ENCODE measurements at regions not wholly inside any gene's neighbourhood (a gene's known extent, or its start where the extent isn't known, plus 50 kb on each side); places are given as distances from the start of the nearest gene placed in this dataset.

DNA sequence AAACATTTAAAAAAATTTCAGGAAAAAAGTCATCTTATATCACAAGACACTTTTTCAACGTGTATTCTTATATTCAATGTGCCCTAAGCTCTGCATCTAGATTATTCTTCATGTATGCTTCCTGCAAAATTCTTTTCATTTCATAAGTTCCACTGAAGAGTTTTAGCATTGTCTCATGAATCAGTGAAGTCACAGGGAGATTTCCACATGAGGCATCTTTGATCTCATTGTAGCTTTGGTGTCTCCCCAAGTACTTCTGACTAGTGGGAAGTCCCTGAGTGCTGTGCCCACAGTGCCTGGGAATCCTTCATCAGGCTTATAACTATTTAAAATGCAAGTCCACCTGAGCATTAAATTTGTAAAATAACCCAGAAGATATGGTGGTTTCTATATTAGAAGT is 123.8 kb downstream of the MAD2L1 start:
- Histone ChIP-seq H3K36me3 (ENCODE audit: insufficient read depth, low read length) (no peaks in the 10 kb centered on the region), H3K4me2 (ENCODE audit: low read length) (no peak overlapping the region), H4K20me1 (ENCODE audit: insufficient read depth) (no peaks in the 10 kb centered on the region), H3K79me2 (replicated peaks; ENCODE audit: insufficient read depth, low read length) (no peaks in the 10 kb centered on the region), H3K9me3 (ENCODE audit: low read length) (no peaks in the 10 kb centered on the region), H3K4me3 (ENCODE audit: low read length) (no peak overlapping the region), H3K27me3 (ENCODE audit: insufficient read depth, low read depth, low read length) (no peaks in the 10 kb centered on the region), H3K9me2 (ENCODE audit: insufficient read depth, low read length) (no peaks in the 10 kb centered on the region), H3K27ac (ENCODE audit: low read length) (no peak overlapping the region), H3F3A (ENCODE audit: insufficient read depth, low read length, poor library complexity, severe bottlenecking) (peaks cover 4% of the 10 kb centered on the region), H3K9ac (ENCODE audit: low read length) (no peak overlapping the region), H2AFZ (ENCODE audit: low read depth, low read length) (no peak overlapping the region)
- no peak for TF ChIP-seq EZH2 (IDR thresholded peaks at IDR 0.05; ENCODE audit: borderline replicate concordance, insufficient read depth, low read length, poor library complexity, severe bottlenecking)
- no peak for TF ChIP-seq TAF1 (IDR thresholded peaks at IDR 0.05; ENCODE audit: low read depth)
- no peak for TF ChIP-seq MXI1 (conservative IDR thresholded peaks at IDR 0.05; ENCODE audit: poor library complexity, severe bottlenecking)
- no peak for TF ChIP-seq RAD21 (conservative IDR thresholded peaks at IDR 0.05)
- no peak for TF ChIP-seq EP300 (conservative IDR thresholded peaks at IDR 0.05; ENCODE audit: poor library complexity, severe bottlenecking)
- TF ChIP-seq, protein P1, sequence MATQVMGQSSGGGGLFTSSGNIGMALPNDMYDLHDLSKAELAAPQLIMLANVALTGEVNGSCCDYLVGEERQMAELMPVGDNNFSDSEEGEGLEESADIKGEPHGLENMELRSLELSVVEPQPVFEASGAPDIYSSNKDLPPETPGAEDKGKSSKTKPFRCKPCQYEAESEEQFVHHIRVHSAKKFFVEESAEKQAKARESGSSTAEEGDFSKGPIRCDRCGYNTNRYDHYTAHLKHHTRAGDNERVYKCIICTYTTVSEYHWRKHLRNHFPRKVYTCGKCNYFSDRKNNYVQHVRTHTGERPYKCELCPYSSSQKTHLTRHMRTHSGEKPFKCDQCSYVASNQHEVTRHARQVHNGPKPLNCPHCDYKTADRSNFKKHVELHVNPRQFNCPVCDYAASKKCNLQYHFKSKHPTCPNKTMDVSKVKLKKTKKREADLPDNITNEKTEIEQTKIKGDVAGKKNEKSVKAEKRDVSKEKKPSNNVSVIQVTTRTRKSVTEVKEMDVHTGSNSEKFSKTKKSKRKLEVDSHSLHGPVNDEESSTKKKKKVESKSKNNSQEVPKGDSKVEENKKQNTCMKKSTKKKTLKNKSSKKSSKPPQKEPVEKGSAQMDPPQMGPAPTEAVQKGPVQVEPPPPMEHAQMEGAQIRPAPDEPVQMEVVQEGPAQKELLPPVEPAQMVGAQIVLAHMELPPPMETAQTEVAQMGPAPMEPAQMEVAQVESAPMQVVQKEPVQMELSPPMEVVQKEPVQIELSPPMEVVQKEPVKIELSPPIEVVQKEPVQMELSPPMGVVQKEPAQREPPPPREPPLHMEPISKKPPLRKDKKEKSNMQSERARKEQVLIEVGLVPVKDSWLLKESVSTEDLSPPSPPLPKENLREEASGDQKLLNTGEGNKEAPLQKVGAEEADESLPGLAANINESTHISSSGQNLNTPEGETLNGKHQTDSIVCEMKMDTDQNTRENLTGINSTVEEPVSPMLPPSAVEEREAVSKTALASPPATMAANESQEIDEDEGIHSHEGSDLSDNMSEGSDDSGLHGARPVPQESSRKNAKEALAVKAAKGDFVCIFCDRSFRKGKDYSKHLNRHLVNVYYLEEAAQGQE (IDR thresholded peaks at IDR 0.05; ENCODE audit: borderline replicate concordance): no peak
- no peak for TF ChIP-seq SMC3 (conservative IDR thresholded peaks at IDR 0.05; ENCODE audit: poor library complexity)
- TF ChIP-seq, protein P2, sequence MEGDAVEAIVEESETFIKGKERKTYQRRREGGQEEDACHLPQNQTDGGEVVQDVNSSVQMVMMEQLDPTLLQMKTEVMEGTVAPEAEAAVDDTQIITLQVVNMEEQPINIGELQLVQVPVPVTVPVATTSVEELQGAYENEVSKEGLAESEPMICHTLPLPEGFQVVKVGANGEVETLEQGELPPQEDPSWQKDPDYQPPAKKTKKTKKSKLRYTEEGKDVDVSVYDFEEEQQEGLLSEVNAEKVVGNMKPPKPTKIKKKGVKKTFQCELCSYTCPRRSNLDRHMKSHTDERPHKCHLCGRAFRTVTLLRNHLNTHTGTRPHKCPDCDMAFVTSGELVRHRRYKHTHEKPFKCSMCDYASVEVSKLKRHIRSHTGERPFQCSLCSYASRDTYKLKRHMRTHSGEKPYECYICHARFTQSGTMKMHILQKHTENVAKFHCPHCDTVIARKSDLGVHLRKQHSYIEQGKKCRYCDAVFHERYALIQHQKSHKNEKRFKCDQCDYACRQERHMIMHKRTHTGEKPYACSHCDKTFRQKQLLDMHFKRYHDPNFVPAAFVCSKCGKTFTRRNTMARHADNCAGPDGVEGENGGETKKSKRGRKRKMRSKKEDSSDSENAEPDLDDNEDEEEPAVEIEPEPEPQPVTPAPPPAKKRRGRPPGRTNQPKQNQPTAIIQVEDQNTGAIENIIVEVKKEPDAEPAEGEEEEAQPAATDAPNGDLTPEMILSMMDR (IDR thresholded peaks at IDR 0.05; ENCODE audit: poor library complexity, severe bottlenecking): no peak
- TF ChIP-seq POLR2AphosphoS5 (IDR thresholded peaks at IDR 0.05): no peak

DNA sequence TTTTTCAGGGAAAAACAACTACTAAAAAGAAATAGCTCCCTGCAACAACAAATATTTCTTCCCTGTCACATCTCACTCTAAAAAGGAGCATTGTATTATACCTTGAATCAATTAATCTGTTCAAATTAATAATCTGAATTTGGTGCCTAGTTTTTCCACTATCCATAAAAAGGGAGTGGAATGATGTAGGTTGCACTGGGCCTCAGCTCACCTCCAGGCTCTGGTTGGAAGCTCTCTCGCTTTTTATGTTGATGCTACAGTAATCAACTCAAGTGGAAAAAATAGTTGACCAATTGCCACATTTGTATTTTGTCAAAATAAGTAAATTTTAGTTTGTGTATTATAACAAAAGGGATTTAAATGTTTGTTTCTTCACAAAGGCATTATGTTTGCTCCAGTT is 126.1 kb downstream of the MAD2L1 start:
- Histone ChIP-seq H3F3A (ENCODE audit: insufficient read depth, low read length, poor library complexity, severe bottlenecking) (peaks cover 4% of the 10 kb centered on the region), H3K4me2 (ENCODE audit: low read length) (no peak overlapping the region), H3K9ac (ENCODE audit: low read length) (no peak overlapping the region), H2AFZ (ENCODE audit: low read depth, low read length) (no peak overlapping the region), H4K20me1 (ENCODE audit: insufficient read depth) (no peaks in the 10 kb centered on the region), H3K9me3 (ENCODE audit: low read length) (no peaks in the 10 kb centered on the region), H3K79me2 (replicated peaks; ENCODE audit: insufficient read depth, low read length) (no peaks in the 10 kb centered on the region), H3K36me3 (ENCODE audit: insufficient read depth, low read length) (no peaks in the 10 kb centered on the region), H3K4me3 (ENCODE audit: low read length) (no peak overlapping the region), H3K27ac (ENCODE audit: low read length) (no peak overlapping the region), H3K9me2 (ENCODE audit: insufficient read depth, low read length) (no peaks in the 10 kb centered on the region), H3K27me3 (ENCODE audit: insufficient read depth, low read depth, low read length) (no peaks in the 10 kb centered on the region)
- TF ChIP-seq SMC3 (conservative IDR thresholded peaks at IDR 0.05; ENCODE audit: poor library complexity): no peak
- TF ChIP-seq, protein P2 (IDR thresholded peaks at IDR 0.05; ENCODE audit: poor library complexity, severe bottlenecking): no peak
- TF ChIP-seq POLR2AphosphoS5 (IDR thresholded peaks at IDR 0.05): no peak
- no peak for TF ChIP-seq MXI1 (conservative IDR thresholded peaks at IDR 0.05; ENCODE audit: poor library complexity, severe bottlenecking)
- TF ChIP-seq EZH2 (IDR thresholded peaks at IDR 0.05; ENCODE audit: borderline replicate concordance, insufficient read depth, low read length, poor library complexity, severe bottlenecking): no peak
- no peak for TF ChIP-seq TAF1 (IDR thresholded peaks at IDR 0.05; ENCODE audit: low read depth)
- no peak for TF ChIP-seq RAD21 (conservative IDR thresholded peaks at IDR 0.05)
- no peak for TF ChIP-seq EP300 (conservative IDR thresholded peaks at IDR 0.05; ENCODE audit: poor library complexity, severe bottlenecking)
- TF ChIP-seq, protein P1 (IDR thresholded peaks at IDR 0.05; ENCODE audit: borderline replicate concordance): no peak

All from neural cell (in vitro differentiated cells).